ENCODE measurements at regions not wholly inside any gene's neighbourhood (a gene's known extent, or its start where the extent isn't known, plus 50 kb on each side); places are given as distances from the start of the nearest gene placed in this dataset.
"Not testable (repeated sequence)": the region's sequence is repeated elsewhere in the genome, so short reads cannot be mapped to it uniquely, and the experiment has no call there.

DNA sequence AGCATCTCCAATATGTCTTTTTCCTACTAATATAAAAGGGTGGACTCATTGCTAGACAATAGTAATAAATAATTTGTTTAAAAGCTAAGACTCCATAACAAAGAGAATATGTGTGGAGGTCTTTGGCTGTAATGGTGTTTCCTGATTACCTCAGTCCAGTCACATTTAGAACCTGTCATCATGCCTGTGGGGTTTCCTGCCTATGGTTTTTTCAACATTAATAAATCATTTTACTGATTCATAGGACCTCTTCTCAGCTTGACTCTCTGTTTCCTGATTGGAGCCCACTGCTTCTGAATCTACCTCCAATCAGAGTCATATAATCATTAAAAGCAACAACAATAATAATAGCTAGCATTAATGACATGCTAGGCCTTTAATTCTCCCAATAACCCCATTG is 52.4 kb upstream of the GNAI1 start:
- FAIRE-seq, result no peak
- DNase-seq (ENCODE audit: low spot score in 2 of 2), result no peak

DNA sequence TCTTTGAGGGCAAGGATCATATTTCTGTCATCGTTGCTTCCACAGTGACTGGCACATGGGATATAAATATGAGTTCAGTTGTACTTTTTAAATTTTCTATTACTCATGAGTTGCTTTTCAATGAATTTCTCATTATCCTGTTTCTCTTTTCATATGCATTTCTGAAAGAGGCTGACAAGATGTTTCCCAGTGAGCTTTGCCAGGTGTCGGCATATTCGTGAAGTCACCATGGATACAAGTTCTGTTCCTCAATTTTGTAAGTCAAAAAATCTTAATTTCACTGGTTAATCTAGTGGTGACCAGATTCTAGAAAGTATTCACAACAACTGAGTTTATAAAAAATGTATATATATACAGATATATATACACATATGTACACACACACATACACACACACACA is 55.7 kb upstream of the GNAI1 start:
- FAIRE-seq, result no peak
- no peak for DNase-seq (ENCODE audit: low spot score in 2 of 2)

DNA sequence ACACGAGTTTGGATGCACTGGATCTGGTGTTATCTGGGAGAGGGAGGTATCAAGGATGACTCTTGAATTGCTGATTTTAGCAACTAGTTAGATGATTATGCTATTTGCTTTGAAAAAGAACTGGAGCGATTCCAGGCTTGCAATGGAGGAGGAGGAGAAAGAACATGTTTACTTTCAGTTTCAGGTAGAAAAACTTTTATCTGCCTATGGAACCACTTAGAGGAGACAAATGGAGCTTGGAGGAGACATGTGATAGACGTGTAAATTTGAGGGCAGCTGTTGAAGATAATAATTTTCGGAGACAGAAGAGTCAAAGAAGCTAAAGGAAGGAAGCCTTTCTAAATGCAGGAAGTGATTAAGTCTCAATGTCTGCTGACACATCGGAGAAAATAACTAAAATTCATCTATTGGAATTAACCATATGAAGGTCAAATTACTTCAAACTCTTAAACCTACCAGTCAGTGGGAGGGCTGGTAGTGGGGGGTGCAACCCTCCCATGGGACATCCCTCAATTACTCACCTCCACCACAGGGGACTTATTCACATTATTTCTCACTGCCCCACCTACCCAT is 56.4 kb upstream of the GNAI1 start:
- DNase-seq (ENCODE audit: low spot score in 2 of 2), result no peak
- no peak for FAIRE-seq

DNA sequence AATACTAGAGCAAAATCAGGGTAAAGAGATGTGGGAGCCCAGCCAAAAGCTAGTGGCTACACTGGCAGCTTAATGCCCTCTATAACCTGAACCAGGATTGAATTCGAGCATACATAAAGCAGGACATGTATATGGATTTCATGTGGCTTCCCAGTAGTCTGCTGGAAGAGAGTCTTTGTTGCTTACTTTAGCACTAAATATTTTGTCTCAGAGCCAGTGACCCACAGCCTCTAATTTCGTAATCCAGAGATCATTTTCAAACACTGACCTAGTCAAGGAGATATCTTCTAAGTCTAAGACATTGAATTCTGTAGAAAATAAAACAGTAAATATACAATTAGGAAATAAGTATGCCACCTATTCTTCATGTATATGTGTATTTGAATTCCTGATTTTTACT is 64.2 kb upstream of the GNAI1 start:
- no peak for DNase-seq (ENCODE audit: low spot score in 2 of 2)
- no peak for FAIRE-seq

DNA sequence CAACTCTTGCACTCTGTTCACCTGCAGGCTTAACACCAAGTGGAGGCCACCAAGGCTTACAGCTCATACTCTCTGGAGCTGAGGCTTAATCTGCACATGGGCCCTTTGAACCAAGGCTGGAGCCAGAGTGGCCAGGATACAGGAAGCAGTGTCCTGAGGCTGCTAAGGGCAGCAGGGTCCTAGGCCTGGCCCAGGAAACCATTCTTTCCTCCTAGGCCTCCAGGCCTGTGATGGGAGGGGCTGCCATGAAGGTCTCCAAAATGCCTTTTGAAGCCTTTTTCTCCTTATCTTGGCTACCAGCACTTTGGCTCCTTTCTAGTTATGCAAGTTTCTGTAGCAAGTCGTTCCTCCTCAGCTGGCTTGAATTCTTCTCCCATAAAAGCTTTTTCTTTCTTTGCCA is 68.0 kb upstream of the GNAI1 start:
- no peak for DNase-seq (ENCODE audit: low spot score in 2 of 2)
- no peak for FAIRE-seq

DNA sequence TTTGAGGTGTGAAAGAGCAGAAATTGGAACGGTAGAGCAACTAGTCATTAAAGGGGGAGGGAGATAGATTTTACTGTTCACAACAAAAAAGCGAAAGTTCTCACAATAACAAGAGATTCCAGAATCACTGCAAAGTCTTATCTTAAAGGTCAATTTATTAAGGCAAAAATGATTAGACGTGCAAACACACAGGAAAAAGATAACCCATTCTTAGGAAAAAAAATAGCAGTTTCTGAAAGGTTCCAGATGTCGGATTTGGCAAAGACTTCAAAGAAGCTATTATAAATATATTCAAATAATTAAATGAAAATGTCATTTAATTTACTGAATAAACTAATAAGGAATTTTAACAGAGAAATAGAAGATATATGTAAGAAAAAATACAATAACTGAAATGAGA is 70.8 kb upstream of the GNAI1 start:
- FAIRE-seq (no peak), DNase-seq (ENCODE audit: low spot score in 2 of 2) (no peak)

DNA sequence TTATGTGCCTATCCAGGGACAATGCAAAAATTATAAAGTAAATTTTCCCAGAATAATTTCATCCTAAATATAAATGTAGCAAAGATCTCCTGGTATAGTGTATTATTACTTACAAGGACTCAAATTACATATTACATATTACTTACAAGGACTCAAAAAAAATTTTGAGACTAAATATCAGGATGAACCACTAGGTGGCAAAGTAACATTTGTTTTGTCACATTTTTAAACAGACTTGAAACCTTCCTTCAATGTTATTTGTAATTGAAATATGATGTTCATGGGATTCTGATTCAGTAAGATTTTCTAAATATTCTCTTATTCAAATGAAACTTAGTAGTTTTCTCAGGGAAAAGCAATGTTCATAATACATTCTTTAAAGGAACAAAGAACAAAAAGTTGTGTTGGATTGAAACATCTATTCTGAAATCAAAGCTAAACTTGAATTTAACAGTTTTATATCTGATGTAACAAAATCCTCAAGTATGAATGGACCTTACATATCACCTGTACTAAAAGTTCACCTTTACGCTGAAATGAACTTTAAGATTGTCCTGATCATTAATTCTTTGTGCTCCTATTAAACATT is 74.3 kb upstream of the GNAI1 start:
- DNase-seq (ENCODE audit: low spot score in 2 of 2) (peak; percentile 6 to 33), FAIRE-seq (peak; percentile 99)

DNA sequence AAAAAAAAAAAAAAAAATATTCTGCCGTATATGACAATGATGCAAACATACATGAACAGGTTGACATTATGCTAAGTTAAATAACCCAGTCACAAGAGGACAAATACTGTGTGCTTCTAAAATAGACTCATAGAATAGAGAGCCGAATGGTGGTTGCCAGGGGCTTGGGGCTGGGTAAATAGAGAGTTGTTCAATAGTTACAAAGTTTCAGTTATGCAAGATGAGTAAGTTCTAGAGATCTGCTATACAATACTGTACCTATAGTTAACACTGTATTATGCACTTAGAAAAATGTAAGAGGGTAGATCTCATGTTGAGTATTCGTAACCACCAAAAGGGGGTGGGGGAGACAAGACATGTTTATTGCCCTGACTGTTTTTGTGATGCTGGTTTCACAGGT is 77.1 kb upstream of the GNAI1 start:
- DNase-seq (ENCODE audit: low spot score in 2 of 2) (no peak), FAIRE-seq (no peak)

DNA sequence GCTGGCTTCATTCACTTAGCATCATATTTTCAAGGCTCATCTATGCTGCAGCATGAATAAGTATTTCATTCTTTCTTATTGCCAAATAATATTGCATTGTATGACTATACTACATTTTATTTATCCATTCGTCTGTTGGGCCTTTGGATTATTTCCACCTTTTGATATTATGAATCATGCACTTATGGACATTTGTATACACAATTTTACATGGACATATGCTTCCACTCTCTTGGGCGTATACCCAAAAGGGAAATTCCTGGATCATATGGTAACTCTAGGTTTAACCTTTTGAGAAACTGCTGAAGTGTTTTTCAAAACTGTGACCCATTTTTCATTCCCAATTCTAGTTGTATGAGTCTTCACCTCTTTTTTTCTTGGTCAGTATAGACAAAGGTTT is 80.3 kb upstream of the GNAI1 start:
- no peak for FAIRE-seq
- DNase-seq (ENCODE audit: low spot score in 2 of 2), result no peak

DNA sequence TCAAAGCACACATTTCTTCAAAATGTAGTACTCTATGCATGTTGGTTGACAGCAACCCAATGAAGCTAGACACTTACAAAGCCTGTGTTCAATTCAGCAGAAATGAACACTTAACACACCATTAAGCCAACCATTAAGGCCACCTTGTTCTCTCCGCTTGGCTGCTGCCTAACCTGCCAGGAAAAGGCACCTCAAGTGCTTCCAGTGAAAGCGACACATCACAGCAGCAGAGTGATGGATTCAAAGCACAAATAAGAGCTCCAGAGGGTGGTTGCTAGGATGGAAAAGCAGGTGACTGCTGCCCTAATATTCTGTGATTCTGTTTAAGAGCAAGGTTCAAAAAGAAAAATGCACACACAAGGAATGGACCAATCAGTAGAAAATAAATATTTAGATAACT is 81.5 kb upstream of the GNAI1 start:
- no peak for FAIRE-seq
- no peak for DNase-seq (ENCODE audit: low spot score in 2 of 2)

DNA sequence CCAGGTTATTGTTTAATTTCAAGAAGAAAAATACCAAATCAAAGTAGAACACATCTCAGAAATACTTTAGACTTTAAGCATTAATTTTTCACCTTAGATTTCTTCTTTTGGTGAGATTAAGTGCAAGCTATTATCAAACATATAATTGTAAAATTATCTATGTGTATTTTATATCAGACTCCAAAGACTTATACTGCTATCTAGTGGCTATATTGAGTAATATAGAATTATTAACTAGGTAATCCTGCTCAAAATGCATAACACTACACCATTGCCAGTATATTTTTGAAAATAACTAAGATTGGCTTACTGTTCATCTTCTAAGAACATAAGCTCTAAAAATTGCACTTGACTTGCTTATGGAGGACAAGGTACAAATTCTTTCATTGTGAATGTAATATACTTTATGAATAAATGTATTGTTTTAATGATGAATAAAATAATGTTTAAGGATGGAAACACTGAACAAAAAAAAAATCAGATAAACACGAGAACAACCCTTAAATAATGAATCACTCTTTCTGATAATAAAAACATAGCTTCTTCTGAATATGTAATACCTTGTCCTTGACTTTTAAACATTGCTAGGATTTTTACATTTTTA is 86.7 kb upstream of the GNAI1 start:
- FAIRE-seq (no peak), DNase-seq (ENCODE audit: low spot score in 2 of 2) (peak in 1 of 2 donors; percentile 11)

DNA sequence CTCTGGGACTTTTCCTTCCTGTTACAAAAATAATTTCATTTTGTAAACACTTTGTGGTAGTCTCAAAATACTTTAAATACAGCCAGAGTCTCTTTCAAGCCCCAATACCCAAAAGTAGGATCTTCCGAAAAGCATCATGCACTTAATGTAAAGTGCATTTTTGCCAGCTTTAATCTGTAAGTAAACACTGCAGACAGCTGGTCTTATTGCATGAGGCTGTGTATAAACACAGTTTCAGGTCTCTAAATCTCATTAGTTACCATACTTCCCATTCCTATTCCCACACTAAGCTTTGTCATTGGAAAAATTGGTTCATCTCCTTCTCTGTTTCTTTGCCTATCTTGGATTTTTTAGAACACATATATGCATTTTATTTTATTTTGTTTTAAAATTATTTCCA is 87.6 kb upstream of the GNAI1 start:
- FAIRE-seq, result no peak
- no peak for DNase-seq (ENCODE audit: low spot score in 2 of 2)

DNA sequence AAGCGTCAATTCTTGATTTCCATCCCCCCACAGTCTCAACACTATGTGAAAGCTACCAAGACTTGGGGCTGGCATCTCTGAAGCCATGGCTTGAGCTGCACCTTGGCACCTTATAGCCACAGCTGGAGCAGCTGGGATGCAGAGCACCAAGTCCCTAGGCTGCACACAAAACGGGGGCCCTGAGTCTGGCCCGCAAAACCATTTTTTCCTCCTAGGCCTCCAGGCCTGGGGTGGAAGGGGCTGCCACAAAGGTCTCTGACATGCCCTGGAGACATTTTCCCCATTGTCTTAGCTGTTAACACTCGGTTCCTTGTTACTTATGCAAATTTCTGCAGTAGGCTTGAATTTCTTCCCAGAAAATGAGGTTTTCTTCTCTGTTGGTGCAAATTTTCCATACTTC is 89.8 kb upstream of the GNAI1 start:
- FAIRE-seq, result no peak
- no peak for DNase-seq (ENCODE audit: low spot score in 2 of 2)

DNA sequence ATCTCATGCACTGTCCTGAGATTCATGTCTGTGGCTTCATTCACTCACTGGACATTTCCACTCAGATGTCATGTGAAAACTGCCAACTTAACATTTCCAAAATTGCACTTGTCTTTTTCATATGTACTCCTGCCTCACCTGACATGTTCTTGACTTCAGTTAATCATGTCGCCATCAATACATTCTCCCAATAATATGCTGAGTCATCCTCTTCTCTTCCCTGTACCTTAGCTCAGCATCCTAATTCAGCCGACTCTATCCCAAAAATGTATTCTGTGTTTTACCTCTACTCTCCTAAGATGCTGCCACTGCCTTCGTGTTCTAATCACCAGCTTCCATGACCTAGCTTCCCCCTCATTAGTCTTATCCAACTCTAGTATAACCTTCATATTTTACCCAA is 93.9 kb upstream of the GNAI1 start:
- FAIRE-seq, result no peak
- no peak for DNase-seq (ENCODE audit: low spot score in 2 of 2)

DNA sequence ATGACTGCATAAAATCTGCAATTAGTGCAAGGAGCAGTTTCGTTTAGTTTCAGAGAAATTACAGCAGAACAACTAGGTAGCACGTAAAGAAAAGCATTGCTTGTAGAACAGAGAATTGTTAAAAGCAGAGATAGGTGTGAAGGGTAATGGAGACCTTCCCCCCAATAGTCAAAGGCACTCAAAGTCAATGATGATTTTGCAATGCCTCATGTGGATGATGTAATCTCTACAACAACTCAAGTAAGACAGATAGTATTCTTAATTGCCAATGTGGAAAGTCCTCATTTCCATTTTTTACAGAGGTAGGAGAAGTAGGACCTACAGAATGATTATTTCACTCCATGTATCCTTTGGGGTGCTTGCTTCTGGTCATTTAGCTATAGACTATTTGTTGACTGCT is 94.3 kb upstream of the GNAI1 start:
- DNase-seq (ENCODE audit: low spot score in 2 of 2) (no peak), FAIRE-seq (no peak)

DNA sequence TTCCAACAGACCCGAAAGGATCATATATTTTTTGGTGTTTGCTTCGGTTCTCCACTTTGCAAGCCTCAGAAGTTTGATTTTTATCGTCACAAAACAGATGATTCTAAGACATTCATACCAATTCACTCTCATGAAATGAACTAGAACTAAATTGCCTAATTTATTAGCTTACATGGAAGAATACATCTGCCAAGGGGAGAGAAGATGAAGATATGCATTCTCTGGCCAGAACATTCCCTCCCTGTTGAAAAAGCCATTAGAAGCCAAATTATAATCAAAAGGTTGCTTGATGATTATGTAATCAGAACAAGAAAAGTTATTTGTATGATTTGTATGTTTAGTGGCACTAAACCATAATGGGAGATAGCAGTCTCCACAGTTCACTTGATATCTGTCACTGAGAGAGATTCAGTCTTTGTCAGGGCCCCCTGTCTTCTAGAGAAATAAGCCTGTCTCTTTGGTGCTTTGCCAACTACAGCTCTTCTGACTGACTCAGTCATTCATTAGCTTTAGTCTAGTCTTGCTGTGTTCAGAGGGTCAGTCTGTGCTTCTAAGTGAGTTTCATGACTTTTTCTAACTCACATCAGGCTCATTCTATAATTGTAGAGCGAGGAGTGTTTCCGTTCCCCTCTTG is 95.3 kb upstream of the GNAI1 start:
- DNase-seq (ENCODE audit: low spot score in 2 of 2), result no peak
- FAIRE-seq, result no peak

DNA sequence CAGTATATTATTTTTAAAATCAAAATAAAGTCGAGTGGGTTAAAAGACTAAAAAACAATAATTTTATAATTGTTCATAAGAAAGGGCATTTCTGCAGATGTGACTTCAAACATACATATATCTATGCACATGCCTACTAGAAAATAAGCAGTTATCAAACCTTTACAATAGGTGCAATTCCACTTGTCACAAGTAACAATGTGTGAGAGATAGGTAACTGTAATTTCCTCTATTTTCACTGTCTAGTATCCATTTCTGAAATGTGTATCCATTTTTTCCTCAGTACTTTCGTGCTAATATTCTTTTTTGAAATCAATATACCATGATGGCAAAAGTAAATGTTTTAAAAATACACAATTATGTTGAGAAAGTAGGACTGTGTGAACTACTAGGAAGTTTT is 96.9 kb upstream of the GNAI1 start:
- DNase-seq (ENCODE audit: low spot score in 2 of 2) (no peak), FAIRE-seq (no peak)

DNA sequence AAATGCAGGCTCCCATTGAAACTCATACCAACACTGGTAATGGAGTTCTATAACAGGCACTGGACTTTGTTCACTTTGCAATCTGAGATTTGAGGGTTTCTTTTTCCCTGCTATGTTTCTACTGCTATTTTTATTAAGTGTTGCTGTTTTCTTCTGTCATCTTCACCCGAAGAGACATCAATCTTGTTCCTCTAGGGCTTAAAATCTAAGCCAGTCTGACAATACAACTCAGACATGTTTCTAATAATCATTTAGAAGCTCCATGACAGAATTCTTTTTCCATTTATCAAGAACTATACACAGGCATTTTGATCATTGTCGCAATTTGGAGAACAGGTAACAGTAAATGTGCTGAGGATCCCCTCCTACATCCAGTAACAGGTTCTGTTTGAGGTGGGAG is 98.5 kb upstream of the GNAI1 start:
- FAIRE-seq (no peak), DNase-seq (ENCODE audit: low spot score in 2 of 2) (no peak)

DNA sequence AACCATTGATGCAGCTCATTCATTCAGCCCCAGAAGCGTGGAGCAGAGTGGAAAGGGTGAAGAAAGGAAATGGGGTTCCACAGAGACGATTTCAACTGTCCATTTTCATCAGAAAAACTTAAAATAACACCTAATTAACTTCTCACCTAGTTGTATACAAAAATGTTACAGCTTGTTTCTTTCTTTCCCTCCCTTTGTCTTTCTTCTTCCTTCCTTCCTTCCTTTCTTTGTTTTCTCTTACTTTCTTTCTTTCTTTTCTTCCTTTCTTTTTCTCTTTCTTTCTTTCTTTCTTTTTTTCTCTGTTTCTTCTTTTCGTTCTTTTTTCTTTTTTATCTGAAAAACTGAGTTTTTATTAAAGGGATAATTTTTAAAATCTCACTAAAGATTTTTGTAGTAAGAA is 105.9 kb upstream of the GNAI1 start:
- FAIRE-seq (no peak), DNase-seq (ENCODE audit: low spot score in 2 of 2) (no peak)

DNA sequence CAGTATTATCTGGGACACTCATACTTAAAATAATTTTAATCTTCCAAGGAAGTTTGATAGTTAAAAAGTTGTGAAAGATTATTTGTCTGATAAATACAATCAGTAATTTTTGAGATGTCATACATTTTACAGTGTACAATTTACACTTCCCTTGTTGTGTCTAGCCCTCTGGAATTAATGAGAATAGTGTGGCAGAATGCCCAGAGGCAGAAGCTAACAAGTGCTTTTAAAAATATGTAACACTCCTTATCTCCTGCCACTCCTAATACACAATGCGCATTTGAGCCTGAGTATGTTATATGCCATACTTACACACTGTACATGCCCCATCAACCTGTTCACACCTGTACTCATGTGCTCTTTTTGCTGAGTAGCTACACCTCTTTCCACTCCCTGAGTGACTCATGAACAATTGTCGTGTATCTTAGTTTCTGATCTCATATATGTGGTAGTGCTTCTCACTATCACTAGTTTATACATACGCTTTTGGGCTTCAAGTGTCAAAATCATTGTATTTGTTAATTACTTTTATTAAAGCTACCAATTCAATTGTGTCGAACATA is 106.9 kb upstream of the GNAI1 start:
- FAIRE-seq (no peak), DNase-seq (ENCODE audit: low spot score in 2 of 2) (no peak)

DNA sequence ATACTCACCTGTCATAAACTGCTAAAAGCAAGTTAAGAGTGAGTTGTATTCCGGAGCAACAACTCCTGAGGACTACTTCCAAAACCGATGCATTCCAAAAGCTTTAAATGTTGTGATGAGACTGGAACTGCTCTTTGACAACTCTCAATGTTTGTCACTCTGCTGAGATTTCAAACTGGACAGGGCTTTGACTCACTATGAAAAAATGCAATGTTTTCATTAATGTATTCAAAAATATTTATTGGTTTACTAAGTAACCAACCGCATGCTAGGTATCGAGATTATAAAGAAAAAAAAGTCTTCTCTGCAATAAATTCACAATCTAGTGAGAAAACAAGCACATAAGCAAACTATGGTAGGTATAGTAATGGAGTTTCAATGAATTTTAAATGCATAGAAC is 107.9 kb upstream of the GNAI1 start:
- DNase-seq (ENCODE audit: low spot score in 2 of 2) (no peak), FAIRE-seq (no peak)

DNA sequence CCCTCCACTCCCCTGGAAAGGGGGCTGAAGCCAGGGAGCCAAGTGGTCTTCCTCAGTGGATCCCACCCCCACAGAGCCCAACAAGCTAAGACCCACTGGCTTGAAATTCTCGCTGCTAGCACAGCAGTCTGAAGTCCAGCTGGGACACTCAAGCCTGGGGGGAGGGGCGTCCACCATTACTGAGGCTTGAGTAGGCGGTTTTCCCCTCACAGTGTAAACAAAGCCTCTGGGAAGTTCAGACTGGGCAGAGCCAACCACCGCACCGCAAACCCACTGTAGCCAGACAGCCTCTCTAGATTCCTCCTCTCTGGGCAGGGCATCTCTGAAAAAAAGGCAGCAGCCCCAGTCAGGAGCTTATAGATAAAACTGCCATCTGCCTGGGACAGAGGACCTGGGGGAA is 114.4 kb upstream of the GNAI1 start:
- FAIRE-seq; DNase-seq (ENCODE audit: low spot score in 2 of 2): not testable (repeated sequence)

Measured in frontal cortex (tissue), 3 donors.